ENCODE measurements at regions not wholly inside any gene's neighbourhood (a gene's known extent, or its start where the extent isn't known, plus 50 kb on each side); places are given as distances from the start of the nearest gene placed in this dataset.

GRCh38 chr2:207308519-207309224 lies 142.9 kb upstream of the KLF7 start:
- DNase-seq (no peak), ATAC-seq (ENCODE audit: low read depth) (no peak)
- Mint-ChIP-seq H3K4me1 (no peaks in the 10 kb centered on the region), H3K9me3 (ENCODE audit: insufficient read depth) (no peaks in the 10 kb centered on the region), H3K27me3 (peaks cover 3% of the 10 kb centered on the region), H3K27ac (no peak overlapping the region), H3K4me3 (no peak overlapping the region)
- Histone ChIP-seq H3K79me2 (ENCODE audit: control insufficient read depth, insufficient read depth, low read length) (no peaks in the 10 kb centered on the region), H3K27ac (ENCODE audit: low read length in 2 of 2) (no peak overlapping the region), H4K20me1 (ENCODE audit: control insufficient read depth, insufficient read depth, low read length, poor library complexity, severe bottlenecking) (no peaks in the 10 kb centered on the region), H3K4me1 (ENCODE audit: control insufficient read depth in 2 of 2, insufficient read depth in 2 of 2, low read length in 2 of 2) (no peaks in the 10 kb centered on the region), H3K27me3 (replicated peaks in 1 of 4; ENCODE audit: control extremely low read depth in 1 of 4, control insufficient read depth in 3 of 4, insufficient read depth in 4 of 4, low read length in 3 of 4) (no peaks in the 10 kb centered on the region), H3K4me2 (replicated peaks; ENCODE audit: low read depth, low read length, poor library complexity, severe bottlenecking) (no peak overlapping the region), H2AFZ (ENCODE audit: insufficient read depth, low read depth, low read length, poor library complexity, severe bottlenecking) (no peak overlapping the region), H3K36me3 (replicated peaks in 1 of 2; ENCODE audit: control extremely low read depth in 1 of 2, control insufficient read depth in 1 of 2, extremely low read depth in 1 of 2, insufficient read depth in 2 of 2, low read length in 1 of 2) (no peaks in the 10 kb centered on the region), H3K4me3 (ENCODE audit: control extremely low read depth in 1 of 5, extremely low read depth in 1 of 5, insufficient read depth in 1 of 5, low read depth in 2 of 5, low read length in 4 of 5) (no peak overlapping the region), H3K9me3 (ENCODE audit: control extremely low read depth in 1 of 3, control insufficient read depth in 2 of 3, insufficient read depth in 1 of 3, low read length in 2 of 3) (no peaks in the 10 kb centered on the region), H3K9ac (ENCODE audit: low read length) (no peak overlapping the region)
- WGBS (ENCODE audit: insufficient coverage): 100% methylated on average over 1 of the region's 3 CpGs
- POLR2A ChIA-PET: no interaction called here
- intact Hi-C loops (cut with micrococcal nuclease): no loop called here
- CTCF ChIA-PET: no interaction called here
- no peak for TF ChIP-seq EZH2 (IDR thresholded peaks at IDR 0.05; ENCODE audit: borderline replicate concordance, insufficient read depth, low read depth, low read length, poor library complexity, severe bottlenecking)
- TF ChIP-seq, protein P1, sequence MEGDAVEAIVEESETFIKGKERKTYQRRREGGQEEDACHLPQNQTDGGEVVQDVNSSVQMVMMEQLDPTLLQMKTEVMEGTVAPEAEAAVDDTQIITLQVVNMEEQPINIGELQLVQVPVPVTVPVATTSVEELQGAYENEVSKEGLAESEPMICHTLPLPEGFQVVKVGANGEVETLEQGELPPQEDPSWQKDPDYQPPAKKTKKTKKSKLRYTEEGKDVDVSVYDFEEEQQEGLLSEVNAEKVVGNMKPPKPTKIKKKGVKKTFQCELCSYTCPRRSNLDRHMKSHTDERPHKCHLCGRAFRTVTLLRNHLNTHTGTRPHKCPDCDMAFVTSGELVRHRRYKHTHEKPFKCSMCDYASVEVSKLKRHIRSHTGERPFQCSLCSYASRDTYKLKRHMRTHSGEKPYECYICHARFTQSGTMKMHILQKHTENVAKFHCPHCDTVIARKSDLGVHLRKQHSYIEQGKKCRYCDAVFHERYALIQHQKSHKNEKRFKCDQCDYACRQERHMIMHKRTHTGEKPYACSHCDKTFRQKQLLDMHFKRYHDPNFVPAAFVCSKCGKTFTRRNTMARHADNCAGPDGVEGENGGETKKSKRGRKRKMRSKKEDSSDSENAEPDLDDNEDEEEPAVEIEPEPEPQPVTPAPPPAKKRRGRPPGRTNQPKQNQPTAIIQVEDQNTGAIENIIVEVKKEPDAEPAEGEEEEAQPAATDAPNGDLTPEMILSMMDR (IDR thresholded peaks at IDR 0.05): no peak

- 50% methylated on average over 2 of the region's 4 CpGs for WGBS (ENCODE audit: insufficient coverage)
- Mint-ChIP-seq H3K4me1 (no peaks in the 10 kb centered on the region), H3K27ac (no peak overlapping the region), H3K27me3 (no peaks in the 10 kb centered on the region), H3K4me3 (no peak overlapping the region), H3K9me3 (ENCODE audit: insufficient read depth) (no peaks in the 10 kb centered on the region)
- H3K27me3 ChIP-seq (replicated peaks in 1 of 4; ENCODE audit: control extremely low read depth in 1 of 4, control insufficient read depth in 3 of 4, insufficient read depth in 4 of 4, low read length in 3 of 4): no peaks in the 10 kb centered on the region
- DNase-seq (no peak), ATAC-seq (ENCODE audit: low read depth) (no peak)
- H3K4me2 ChIP-seq (replicated peaks; ENCODE audit: low read depth, low read length, poor library complexity, severe bottlenecking): no peak overlapping the region
- intact Hi-C loops (cut with micrococcal nuclease): no loop called here
- no peak overlapping the region for H3K4me3 ChIP-seq (ENCODE audit: control extremely low read depth in 1 of 5, extremely low read depth in 1 of 5, insufficient read depth in 1 of 5, low read depth in 2 of 5, low read length in 4 of 5)
- TF ChIP-seq, protein P1 (IDR thresholded peaks at IDR 0.05): no peak
- no peak for TF ChIP-seq EZH2 (IDR thresholded peaks at IDR 0.05; ENCODE audit: borderline replicate concordance, insufficient read depth, low read depth, low read length, poor library complexity, severe bottlenecking)
- H2AFZ ChIP-seq (ENCODE audit: insufficient read depth, low read depth, low read length, poor library complexity, severe bottlenecking): no peak overlapping the region
- ChIA-PET CTCF (no interaction called here), POLR2A (no interaction called here)
- H3K36me3 ChIP-seq (replicated peaks in 1 of 2; ENCODE audit: control extremely low read depth in 1 of 2, control insufficient read depth in 1 of 2, extremely low read depth in 1 of 2, insufficient read depth in 2 of 2, low read length in 1 of 2): no peaks in the 10 kb centered on the region
- H3K9ac ChIP-seq (ENCODE audit: low read length): no peak overlapping the region
- H3K79me2 ChIP-seq (ENCODE audit: control insufficient read depth, insufficient read depth, low read length): no peaks in the 10 kb centered on the region
- H3K4me1 ChIP-seq (ENCODE audit: control insufficient read depth in 2 of 2, insufficient read depth in 2 of 2, low read length in 2 of 2): no peaks in the 10 kb centered on the region
- H3K27ac ChIP-seq (ENCODE audit: low read length in 2 of 2): no peak overlapping the region
- no peaks in the 10 kb centered on the region for H3K9me3 ChIP-seq (ENCODE audit: control extremely low read depth in 1 of 3, control insufficient read depth in 2 of 3, insufficient read depth in 1 of 3, low read length in 2 of 3)
- no peaks in the 10 kb centered on the region for H4K20me1 ChIP-seq (ENCODE audit: control insufficient read depth, insufficient read depth, low read length, poor library complexity, severe bottlenecking)
These were observed 145.7 kb upstream of the KLF7 start for GRCh38 chr2:207311316-207312005.

Measured in B cell (primary cell).